Stimulated activated CD8-positive, alpha-beta memory T cell treated with anti-CD3 and anti-CD28 coated beads, Interleukin-2, amount 100 ng/mL, for 1 hour (primary cell): ENCODE measurements at regions not wholly inside any gene's neighbourhood (a gene's known extent, or its start where the extent isn't known, plus 50 kb on each side); places are given as distances from the start of the nearest gene placed in this dataset.

Source experiments
- DNase-seq, 2 donors: peaks; one replicate each; pipeline ENCODE4 v3.0.0-alpha.2; 2020; ENCODE audit warnings: low read depth in 2 of 2

GRCh38 chr16:72517154-72517553 is 345.2 kb upstream of the PMFBP1 start:
- no peak for DNase-seq

GRCh38 chr16:72511171-72511570 is 339.2 kb upstream of the PMFBP1 start:
- no peak for DNase-seq

- no peak for DNase-seq
These were observed 336.2 kb upstream of the PMFBP1 start for GRCh38 chr16:72508191-72508590.

- DNase-seq = no peak
These were observed 330.6 kb upstream of the PMFBP1 start for GRCh38 chr16:72502594-72503005.

- DNase-seq = peak in 1 of 2 donors; percentile 0
These were observed 330.0 kb upstream of the PMFBP1 start for GRCh38 chr16:72501739-72502593.

- DNase-seq = no peak
These were observed 328.6 kb upstream of the PMFBP1 start for GRCh38 chr16:72500545-72500944.

GRCh38 chr16:72493716-72494415 is 321.9 kb upstream of the PMFBP1 start:
- no peak for DNase-seq

- DNase-seq = no peak
These were observed 315.3 kb upstream of the PMFBP1 start for GRCh38 chr16:72487283-72487682.

- DNase-seq = no peak
These were observed 310.7 kb upstream of the PMFBP1 start for GRCh38 chr16:72482695-72483094.

GRCh38 chr16:72481419-72481818 is 309.5 kb upstream of the PMFBP1 start:
- no peak for DNase-seq

- no peak for DNase-seq
These were observed 309.0 kb upstream of the PMFBP1 start for GRCh38 chr16:72480911-72481310.

GRCh38 chr16:72475688-72476087 is 303.7 kb upstream of the PMFBP1 start:
- DNase-seq = no peak

- DNase-seq = no peak
These were observed 302.7 kb upstream of the PMFBP1 start for GRCh38 chr16:72474501-72475123.

GRCh38 chr16:72473631-72474030 is 301.7 kb upstream of the PMFBP1 start:
- no peak for DNase-seq

- DNase-seq = no peak
These were observed 299.5 kb upstream of the PMFBP1 start for GRCh38 chr16:72471317-72471924.

- DNase-seq = no peak
These were observed 298.6 kb upstream of the PMFBP1 start for GRCh38 chr16:72470541-72470940.

GRCh38 chr16:72469932-72470331 is 298.0 kb upstream of the PMFBP1 start:
- DNase-seq = no peak

GRCh38 chr16:72468582-72468981 is 296.6 kb upstream of the PMFBP1 start:
- no peak for DNase-seq

GRCh38 chr16:72467157-72467759 is 295.3 kb upstream of the PMFBP1 start:
- no peak for DNase-seq

GRCh38 chr16:72464597-72465368 is 292.8 kb upstream of the PMFBP1 start:
- DNase-seq = no peak

- DNase-seq = no peak
These were observed 292.1 kb upstream of the PMFBP1 start for GRCh38 chr16:72464052-72464451.
